ENCODE measurements at regions not wholly inside any gene's neighbourhood (a gene's known extent, or its start where the extent isn't known, plus 50 kb on each side); places are given as distances from the start of the nearest gene placed in this dataset.

DNA sequence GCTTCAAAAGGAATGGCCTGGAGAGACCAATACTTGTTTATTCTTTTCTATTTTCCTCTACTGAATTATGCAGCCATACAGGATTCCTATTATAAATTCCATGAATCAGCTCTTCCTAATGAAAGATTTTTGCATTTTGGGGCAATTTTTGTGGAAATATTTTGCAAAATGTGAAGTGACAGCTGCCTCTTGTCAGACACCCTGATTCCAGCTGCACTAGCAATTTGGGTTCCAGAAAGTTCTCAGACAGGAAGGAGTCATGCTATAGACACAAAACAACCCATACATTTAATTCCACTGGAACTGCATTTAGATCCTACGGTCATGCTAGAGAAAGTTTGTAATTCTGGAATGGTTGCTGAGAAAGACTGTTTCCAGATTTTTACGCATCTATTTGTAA lies 119.5 kb downstream of the XCL2 start (continued):
- TF ChIP-seq POU2F2 (IDR thresholded peaks at IDR 0.05; ENCODE audit: borderline replicate concordance, low read depth, low read length) (no peak), USF2 (IDR thresholded peaks at IDR 0.05; ENCODE audit: borderline replicate concordance, low read depth, low read length) (no peak), HCFC1 (IDR thresholded peaks at IDR 0.05; ENCODE audit: low read length) (no peak), ZZZ3 (IDR thresholded peaks at IDR 0.05; ENCODE audit: control insufficient read depth, insufficient read length, low read depth) (no peak), ZNF592 (IDR thresholded peaks at IDR 0.05) (no peak), SMAD1 (IDR thresholded peaks at IDR 0.05; ENCODE audit: low read depth, partially characterized antibody) (no peak), ZBTB40 (IDR thresholded peaks at IDR 0.05; ENCODE audit: borderline replicate concordance) (no peak), CREB1 (IDR thresholded peaks at IDR 0.05; ENCODE audit: low read depth) (no peak)
- TF ChIP-seq, protein P1, sequence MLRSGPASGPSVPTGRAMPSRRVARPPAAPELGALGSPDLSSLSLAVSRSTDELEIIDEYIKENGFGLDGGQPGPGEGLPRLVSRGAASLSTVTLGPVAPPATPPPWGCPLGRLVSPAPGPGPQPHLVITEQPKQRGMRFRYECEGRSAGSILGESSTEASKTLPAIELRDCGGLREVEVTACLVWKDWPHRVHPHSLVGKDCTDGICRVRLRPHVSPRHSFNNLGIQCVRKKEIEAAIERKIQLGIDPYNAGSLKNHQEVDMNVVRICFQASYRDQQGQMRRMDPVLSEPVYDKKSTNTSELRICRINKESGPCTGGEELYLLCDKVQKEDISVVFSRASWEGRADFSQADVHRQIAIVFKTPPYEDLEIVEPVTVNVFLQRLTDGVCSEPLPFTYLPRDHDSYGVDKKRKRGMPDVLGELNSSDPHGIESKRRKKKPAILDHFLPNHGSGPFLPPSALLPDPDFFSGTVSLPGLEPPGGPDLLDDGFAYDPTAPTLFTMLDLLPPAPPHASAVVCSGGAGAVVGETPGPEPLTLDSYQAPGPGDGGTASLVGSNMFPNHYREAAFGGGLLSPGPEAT (IDR thresholded peaks at IDR 0.05; ENCODE audit: low read depth) = no peak
- TF ChIP-seq, protein P2, sequence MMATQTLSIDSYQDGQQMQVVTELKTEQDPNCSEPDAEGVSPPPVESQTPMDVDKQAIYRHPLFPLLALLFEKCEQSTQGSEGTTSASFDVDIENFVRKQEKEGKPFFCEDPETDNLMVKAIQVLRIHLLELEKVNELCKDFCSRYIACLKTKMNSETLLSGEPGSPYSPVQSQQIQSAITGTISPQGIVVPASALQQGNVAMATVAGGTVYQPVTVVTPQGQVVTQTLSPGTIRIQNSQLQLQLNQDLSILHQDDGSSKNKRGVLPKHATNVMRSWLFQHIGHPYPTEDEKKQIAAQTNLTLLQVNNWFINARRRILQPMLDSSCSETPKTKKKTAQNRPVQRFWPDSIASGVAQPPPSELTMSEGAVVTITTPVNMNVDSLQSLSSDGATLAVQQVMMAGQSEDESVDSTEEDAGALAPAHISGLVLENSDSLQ (IDR thresholded peaks at IDR 0.05) = no peak

All from GM12878 (cell line).